ENCODE measurements at regions not wholly inside any gene's neighbourhood (a gene's known extent, or its start where the extent isn't known, plus 50 kb on each side); places are given as distances from the start of the nearest gene placed in this dataset.

DNA sequence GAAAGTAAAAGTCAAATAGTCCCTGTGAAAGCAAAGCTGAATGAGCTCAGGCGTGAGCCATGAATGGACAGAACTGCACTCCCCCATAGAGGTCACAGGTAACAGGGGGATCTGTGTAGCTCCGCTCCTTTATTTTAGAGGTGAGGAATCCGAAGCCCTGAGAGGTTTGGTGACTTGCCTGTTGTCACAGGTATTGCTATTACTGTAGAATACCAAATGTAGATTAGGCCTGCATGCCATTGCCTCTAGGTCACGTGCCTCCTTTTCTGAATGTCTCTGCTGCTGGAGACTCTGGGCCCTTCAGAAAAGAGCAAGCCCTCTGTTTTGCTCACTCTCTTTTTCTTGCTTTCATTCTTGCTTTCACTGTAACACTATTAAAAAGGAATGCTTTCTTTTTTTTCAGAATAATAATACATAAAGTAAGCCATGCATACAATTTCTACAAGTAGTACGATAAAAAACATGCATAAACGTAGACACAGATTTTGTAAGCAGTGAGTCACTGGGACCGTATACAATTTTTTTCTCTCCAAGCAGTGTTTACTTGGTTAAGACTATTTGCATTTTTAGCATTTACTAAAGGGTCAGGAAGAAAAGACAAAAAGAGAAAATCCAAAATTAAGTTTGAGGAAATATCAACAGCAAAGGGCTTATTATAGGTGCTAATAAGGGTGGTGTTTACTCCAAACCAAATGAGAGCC, 568.7 kb upstream of the ADAMTS16 start:
- TF ChIP-seq, protein P1, sequence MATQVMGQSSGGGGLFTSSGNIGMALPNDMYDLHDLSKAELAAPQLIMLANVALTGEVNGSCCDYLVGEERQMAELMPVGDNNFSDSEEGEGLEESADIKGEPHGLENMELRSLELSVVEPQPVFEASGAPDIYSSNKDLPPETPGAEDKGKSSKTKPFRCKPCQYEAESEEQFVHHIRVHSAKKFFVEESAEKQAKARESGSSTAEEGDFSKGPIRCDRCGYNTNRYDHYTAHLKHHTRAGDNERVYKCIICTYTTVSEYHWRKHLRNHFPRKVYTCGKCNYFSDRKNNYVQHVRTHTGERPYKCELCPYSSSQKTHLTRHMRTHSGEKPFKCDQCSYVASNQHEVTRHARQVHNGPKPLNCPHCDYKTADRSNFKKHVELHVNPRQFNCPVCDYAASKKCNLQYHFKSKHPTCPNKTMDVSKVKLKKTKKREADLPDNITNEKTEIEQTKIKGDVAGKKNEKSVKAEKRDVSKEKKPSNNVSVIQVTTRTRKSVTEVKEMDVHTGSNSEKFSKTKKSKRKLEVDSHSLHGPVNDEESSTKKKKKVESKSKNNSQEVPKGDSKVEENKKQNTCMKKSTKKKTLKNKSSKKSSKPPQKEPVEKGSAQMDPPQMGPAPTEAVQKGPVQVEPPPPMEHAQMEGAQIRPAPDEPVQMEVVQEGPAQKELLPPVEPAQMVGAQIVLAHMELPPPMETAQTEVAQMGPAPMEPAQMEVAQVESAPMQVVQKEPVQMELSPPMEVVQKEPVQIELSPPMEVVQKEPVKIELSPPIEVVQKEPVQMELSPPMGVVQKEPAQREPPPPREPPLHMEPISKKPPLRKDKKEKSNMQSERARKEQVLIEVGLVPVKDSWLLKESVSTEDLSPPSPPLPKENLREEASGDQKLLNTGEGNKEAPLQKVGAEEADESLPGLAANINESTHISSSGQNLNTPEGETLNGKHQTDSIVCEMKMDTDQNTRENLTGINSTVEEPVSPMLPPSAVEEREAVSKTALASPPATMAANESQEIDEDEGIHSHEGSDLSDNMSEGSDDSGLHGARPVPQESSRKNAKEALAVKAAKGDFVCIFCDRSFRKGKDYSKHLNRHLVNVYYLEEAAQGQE (IDR thresholded peaks at IDR 0.05; ENCODE audit: insufficient read depth in 1 of 2, low read depth in 2 of 2, low read length in 2 of 2), result no peak
- TF ChIP-seq POLR2AphosphoS5 (IDR thresholded peaks at IDR 0.05; ENCODE audit: low read depth, low read length) (no peak), SIN3A (IDR thresholded peaks at IDR 0.05; ENCODE audit: borderline replicate concordance, insufficient read depth, low read length) (no peak), TAF1 (IDR thresholded peaks at IDR 0.05; ENCODE audit: borderline replicate concordance, insufficient read depth, low read length) (no peak)

All from PFSK-1 (cell line).